ENCODE measurements at regions not wholly inside any gene's neighbourhood (a gene's known extent, or its start where the extent isn't known, plus 50 kb on each side); places are given as distances from the start of the nearest gene placed in this dataset.

DNA sequence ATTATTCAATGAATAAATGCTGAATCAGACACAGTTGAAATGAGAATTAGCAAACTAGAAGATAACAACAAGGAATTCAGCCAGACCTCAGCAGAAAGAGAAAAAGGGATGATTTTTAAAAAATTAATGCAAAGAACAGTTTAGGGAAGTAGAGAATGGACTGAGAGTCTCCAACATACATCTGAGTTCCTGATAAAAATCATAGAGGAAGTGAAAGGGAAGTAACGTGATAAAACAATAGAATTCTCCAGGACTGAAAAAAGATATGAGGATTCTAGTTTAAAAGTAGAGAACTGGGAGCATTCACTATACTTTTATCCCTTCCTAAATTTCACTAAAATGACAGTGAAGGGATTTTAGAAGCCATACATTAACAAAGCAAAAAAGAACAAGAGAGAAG lies 592.0 kb downstream of the SOX6 start:
- DNase-seq (ENCODE audit: low read depth in 2 of 3, low spot score in 1 of 3) = no peak

DNA sequence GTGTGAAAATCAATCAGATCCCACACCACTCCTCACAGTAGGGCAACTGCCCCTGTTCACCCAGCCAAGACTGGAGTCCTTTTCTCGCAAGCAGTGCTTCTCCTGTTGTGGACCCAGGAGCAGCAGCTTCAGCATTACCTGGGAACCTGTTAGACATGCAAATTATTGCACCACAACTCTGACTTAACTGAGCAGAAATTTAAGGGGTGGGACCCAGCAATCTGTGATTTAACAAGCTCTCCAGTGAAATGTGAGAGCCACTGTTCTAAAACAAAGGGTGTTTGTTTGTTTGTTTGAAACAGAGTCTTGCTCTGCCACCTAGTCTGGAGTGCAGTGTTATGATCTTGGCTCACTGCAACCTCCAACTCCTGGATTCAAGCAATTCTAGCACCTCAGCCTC lies 591.4 kb downstream of the SOX6 start:
- DNase-seq (ENCODE audit: low read depth in 2 of 3, low spot score in 1 of 3) = no peak

DNA sequence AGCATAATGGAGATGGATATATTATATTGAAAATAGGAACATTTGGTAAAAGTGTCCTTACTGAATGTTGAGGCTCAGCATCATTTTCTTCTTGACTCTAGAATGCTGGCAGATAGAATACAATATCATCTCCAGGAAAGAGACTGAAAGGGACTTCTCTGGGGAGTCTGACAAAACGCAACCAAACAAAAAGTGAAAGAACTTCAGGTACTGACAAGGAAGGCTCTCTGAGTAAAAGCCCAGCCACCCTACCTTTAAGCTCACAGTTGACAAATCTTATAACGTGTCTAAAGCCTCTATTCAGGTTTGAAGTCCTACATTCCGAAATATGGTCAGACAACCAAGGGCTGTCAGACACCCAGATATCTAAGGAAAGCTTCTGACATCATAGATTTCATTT lies 590.8 kb downstream of the SOX6 start:
- DNase-seq (ENCODE audit: low read depth in 2 of 3, low spot score in 1 of 3) = no peak

DNA sequence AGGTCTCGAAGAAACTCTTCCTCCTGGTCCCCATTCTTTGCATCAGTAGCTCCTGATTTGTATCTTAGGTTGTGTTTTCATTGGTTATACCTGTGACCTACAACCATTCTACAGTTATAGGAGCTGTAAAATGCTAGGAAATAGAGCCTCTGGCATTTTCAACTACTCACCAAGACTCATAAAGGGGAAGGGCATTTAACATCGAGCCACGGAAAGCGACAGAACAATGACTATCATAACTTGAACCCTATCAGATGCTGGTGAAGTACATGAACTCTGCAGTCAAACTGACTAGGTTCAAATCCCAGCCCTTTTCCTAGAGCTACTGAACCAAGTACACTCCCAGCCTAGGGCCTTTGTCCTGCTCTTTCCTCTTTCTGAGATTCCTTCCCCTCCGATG lies 588.0 kb downstream of the SOX6 start:
- DNase-seq (ENCODE audit: low read depth in 2 of 3, low spot score in 1 of 3) = no peak

DNA sequence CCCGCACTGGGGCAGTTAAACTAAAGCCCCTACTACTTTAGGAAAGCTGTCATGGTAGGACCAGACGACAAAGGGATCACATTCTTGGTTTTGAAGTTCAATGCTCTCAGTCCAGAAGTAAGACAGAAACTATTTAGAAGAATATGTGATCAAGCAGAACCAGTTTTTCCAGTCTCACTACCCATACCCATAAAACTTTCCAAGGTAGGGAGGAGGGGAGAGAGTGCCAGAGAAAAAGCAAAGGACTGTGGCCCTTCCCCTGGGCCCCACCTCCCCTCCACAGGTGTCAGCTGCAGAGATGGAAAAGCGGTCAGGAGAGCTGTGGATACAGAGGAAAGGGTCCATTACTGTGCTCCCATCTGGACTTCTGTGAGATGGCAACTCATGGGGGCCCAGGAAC lies 587.1 kb downstream of the SOX6 start:
- DNase-seq (ENCODE audit: low read depth in 2 of 3, low spot score in 1 of 3) = no peak

DNA sequence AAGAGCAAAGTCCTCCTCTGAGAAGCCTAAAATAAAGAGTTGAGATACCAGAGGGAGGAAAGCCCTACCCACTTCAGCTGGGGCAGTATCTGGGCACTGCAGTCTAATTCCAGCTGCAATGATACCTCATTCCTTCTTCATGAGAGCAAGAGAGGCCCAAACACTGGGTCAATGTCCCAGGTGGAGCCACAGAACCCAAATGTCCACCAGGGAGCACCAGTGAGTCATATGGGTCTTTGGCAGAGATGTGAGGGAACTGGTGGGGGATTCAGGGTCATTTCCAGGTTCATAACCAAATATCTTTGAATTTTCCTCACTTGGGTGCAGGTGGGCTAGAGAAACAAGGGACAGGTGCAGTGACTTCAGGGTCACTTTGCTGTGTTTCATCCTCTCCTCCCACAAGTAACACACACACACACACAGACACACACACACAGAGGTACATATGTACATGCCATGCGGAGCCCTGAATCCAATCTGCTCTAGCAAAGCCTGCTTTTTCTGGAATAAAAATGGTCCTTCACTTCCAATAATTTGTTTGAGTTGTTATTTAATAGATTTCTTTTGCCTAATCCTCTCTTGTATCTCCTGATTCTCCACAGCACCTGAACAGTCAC lies 585.4 kb downstream of the SOX6 start:
- peak; percentile 4 to 30 (median 14) for DNase-seq (ENCODE audit: low read depth in 2 of 3, low spot score in 1 of 3)

DNA sequence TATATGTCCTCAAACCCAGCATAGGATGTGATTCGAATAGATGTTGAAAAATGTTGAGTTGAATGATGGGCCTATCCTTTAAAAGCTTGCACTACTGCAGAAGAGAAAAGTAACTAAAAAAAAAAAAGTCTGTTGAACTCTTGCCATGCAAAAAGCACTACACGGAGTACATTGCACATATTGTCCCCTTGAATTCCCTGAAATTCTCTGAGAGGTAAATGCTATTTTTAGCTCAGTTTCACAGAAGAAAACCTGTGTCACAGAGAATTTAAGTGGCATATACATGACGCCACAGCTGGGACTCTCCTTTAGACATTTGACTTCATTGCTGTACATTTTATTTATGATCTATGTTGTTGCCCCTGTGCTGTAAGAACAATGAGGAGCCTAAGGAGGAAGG lies 583.8 kb downstream of the SOX6 start:
- no peak for DNase-seq (ENCODE audit: low read depth in 2 of 3, low spot score in 1 of 3)

DNA sequence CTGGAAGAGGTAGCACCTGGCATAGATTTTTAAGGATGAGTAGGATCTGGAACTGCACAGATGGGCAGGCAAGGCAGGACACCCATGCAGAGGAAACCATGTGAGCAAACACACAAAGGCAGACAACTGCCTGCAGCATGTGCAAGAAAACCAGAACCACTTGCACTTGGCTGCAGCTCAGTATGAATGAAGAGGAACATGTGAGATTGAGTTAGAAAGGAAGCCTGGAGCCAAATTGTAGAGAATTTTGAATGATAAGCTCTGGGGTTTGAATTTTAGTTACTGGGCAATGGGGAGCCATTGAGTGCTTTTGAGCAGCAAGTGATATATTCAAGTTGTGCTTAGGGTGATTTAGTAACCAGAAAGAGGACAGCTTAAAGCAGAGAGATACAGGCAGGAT lies 583.4 kb downstream of the SOX6 start:
- DNase-seq (ENCODE audit: low read depth in 2 of 3, low spot score in 1 of 3) = no peak

DNA sequence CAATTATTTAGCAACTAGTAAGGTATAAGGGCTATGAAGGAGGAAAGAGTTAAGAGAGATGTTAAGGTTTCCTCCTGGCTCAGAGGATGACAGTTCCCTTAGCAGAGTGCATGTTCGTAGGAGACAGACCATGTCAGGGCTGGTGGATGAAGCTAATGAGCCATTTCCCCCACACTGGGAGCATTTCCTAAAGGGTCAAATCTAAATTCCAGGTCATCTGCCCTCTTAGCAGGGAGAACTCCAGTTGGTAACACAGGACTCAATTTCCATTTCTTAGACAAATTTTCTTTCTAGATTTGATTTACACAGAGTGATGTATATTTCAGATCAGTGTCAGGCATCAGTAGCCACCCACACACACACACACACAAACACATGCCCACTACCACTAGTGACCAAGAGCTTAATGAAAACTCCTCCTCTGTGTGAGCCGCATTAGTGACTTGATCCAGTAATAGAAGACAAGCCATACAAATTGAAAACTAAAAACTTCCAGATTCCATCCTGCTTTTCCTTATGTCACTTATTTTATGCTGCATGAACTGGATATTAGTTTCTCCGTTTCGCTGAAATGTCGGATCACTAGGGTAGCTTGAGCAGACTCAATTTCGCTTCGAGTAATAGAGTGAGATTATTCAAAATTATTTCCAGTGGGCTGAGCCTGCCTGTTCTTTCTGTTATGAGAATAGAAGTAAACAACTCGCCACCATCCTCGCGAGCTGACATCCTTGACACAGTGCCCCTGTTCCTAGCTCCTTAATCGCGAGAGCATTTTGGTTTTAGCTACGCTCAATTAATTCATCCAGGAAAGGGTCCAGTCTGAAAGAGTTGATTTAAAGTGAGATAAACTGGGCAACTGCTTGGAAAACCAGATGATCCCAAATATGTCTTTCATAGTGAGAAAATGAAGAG lies 582.6 kb downstream of the SOX6 start:
- no peak for DNase-seq (ENCODE audit: low read depth in 2 of 3, low spot score in 1 of 3)

DNA sequence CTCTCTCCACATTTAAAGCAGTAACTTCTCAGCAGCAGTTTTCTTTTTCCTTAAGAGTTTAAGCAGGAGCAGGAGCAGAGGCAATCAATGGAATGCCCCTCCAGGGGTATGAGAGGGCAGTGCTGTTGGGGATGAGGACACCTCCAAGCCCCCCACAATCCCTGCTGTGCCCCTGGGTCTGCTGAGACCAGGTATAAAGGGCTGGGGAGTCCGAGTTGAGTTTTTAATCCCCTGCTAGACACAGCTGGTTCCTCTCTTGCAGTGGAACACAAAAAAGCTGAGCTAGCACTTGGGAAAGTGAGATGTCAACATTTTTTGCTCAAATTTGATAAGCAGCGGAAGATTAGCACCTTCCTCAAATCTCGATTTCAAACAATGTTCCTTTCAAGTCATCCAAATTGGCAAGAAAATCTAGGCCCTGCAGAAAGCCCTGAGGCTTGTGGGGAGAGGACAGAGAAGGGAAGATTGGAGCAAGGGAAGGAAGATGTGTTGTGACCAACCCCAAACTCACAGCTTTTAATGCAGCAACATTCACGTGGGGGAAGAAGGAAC lies 581.9 kb downstream of the SOX6 start:
- no peak for DNase-seq (ENCODE audit: low read depth in 2 of 3, low spot score in 1 of 3)

DNA sequence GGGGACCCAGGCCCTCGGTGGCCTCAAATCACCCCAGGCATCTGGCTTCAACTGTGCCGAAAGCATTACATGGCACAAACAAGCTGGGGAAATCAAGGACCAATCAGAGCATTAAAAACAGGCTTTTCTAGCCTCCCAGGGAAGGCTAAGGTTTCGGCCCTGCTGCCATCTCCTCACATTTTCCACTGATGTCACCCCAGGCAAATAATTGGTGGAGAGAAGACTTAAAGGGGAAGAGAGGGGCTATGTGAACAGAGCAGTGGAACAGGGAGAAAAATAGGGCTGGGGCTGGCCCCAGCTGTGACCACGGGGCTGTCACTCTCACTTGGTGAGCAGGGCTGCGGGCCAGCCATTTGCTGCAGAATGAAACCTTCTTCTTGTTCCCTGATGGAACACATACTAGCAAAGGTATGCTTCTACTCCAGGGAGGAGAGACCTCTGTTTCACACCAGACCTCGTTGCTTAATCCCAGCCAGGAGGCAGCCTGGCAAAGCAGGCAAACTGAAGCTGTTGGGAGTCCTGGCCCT lies 581.3 kb downstream of the SOX6 start:
- DNase-seq (ENCODE audit: low read depth in 2 of 3, low spot score in 1 of 3) = no peak

DNA sequence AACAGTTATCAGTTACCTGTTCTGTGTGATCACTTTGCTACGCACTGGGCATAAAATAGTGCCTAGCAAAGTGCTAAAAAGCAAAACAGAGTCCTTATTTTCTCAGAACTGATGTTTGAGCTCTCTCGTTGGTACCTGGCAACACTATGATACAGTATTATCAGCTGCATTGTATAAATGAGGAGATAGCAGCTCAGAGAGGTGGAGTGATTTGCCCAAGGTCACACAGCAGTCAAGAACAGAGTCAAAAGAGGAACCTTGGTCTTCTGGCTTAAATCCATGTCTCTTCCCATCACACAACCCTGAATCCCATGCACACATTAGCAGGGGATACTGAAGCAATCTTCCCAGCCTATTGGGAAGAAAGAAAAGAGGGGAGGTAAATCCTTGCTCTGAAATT lies 580.5 kb downstream of the SOX6 start:
- no peak for DNase-seq (ENCODE audit: low read depth in 2 of 3, low spot score in 1 of 3)

DNA sequence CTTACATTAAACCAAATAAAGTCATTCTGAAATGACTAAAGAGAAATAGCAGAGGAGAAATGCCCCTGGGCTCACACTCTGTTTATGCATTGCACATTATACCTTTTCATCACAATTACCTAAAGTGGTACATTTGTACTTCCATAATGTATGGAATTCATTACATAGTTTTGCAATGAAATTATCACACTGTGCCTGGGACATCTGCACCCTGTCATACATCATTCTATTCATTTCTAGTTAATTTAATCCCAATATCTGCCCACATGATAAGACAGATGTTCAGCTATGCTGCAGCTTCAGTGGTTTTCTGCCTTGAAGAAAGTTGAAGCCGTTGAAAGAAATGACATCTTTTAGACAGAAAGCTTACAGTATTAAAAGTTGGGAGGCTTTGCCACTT lies 580.0 kb downstream of the SOX6 start:
- no peak for DNase-seq (ENCODE audit: low read depth in 2 of 3, low spot score in 1 of 3)

DNA sequence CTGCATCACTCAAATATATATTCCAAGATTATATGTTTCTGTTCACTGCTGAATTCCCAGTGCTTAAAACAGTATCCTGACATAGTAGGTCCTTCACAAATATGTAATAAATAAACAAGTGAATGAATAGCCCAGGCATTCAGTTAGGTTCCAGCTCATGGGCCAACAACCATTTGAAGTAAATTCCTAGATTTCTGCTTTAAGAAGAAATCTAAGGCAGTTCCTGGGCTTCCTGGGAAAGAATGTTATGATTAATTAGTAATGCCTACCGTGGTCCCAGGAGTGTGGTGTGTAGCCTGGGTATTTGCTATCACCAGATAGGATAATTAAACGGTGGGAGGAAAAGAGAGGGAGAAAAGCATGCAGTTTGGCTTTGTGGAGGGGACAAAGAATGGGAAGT lies 576.8 kb downstream of the SOX6 start:
- no peak for DNase-seq (ENCODE audit: low read depth in 2 of 3, low spot score in 1 of 3)

DNA sequence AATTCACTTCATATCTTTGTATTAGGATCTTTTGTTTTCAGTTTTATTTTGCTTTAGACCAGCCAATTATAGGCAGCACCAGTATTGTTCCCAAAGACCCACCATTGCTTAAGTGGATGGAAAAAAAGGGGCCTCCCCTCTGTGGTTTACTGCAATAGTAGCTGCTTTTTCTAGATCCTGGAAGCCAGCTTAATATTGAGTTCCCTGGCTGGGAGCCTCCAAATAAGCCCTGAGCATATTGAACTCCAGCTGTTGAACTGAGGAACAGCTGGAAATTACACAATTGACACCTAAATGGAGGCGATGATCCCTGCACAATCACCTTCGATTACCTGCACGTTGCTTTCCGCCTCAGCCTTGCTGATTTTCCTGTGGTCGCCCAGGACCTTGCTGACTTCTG lies 576.0 kb downstream of the SOX6 start:
- no peak for DNase-seq (ENCODE audit: low read depth in 2 of 3, low spot score in 1 of 3)

DNA sequence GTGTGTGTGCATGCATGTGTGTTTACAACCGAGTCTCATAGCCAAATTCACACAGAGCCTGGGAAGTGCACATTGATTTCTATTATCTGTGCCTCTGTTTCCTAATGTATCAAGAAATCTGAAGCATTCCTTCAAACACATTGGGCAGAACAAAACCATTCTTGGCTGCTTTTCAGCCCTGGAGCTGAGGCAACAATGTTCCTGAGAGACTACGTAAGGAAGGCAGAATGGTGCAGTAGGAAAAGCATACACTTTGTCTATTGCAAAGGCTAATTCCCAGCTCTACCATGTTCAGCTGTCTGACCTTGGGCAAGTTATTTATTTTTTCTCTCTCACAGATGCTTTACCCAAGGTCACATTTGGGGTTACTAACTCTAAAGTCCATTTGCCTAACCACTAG lies 575.5 kb downstream of the SOX6 start:
- DNase-seq (ENCODE audit: low read depth in 2 of 3, low spot score in 1 of 3) = no peak

DNA sequence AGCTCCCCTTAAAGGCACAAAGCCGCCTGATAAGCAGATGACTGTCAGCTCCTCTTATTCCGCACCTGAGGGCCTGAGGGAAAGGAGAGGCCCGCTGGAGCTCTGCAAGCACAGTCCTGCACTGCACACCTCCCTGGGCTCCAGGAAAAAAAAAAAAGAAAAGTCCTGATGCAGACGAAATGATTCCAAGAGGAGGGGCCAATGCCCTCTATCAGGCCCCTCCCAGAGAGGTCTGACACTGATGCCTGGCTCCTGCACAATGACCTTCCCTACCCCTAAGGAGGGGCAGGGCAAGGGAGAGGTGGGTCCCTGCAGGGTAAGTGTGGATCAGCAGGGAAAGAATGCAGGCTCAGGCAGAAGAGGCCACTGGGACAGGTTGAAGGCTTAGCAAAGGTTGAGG lies 572.7 kb downstream of the SOX6 start:
- DNase-seq (ENCODE audit: low read depth in 2 of 3, low spot score in 1 of 3) = no peak

DNA sequence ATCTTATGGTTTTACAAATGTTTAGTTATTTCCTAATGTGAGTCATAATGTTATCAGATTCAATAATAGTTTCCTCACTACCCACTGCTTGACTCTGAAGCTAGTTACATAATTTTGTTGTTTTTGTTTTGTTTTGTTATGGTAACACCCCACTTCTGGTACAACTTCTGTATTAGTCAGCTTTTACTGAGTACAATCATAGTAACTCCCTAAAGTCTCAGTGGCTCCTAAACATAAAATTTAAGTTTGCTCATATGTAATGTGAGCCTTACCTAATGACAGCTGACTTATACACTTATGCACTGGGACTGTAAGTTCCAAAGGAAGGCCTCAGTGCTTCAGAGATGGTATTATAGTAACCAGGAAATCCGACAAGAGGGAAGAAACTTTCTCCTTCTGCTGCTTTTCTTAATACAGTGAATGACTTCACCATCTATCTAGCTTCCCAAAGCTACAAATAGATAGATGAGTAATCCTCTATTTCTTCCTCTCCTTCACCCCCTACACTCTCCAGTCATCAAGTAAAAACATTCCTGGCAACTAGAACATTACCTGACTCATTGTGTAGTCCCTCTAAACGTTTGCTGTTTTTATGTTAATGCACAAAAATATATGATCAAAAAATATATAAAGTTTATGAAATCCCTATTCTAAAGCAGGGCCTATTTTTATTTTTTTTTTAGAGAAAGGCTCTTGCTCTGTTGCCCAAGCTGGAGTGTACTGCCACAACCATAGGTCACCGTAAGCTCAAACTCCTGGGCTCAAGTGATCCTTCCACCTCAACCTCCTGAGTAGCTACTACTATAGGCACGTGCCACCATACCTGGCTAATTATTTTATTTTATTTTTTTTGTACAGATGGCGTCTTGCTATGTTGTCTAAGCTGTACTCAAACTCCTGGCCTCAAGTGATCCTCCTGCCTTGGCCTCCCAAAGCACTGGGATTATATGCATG lies 563.0 kb downstream of the SOX6 start:
- DNase-seq (ENCODE audit: low read depth in 2 of 3, low spot score in 1 of 3) = no peak

DNA sequence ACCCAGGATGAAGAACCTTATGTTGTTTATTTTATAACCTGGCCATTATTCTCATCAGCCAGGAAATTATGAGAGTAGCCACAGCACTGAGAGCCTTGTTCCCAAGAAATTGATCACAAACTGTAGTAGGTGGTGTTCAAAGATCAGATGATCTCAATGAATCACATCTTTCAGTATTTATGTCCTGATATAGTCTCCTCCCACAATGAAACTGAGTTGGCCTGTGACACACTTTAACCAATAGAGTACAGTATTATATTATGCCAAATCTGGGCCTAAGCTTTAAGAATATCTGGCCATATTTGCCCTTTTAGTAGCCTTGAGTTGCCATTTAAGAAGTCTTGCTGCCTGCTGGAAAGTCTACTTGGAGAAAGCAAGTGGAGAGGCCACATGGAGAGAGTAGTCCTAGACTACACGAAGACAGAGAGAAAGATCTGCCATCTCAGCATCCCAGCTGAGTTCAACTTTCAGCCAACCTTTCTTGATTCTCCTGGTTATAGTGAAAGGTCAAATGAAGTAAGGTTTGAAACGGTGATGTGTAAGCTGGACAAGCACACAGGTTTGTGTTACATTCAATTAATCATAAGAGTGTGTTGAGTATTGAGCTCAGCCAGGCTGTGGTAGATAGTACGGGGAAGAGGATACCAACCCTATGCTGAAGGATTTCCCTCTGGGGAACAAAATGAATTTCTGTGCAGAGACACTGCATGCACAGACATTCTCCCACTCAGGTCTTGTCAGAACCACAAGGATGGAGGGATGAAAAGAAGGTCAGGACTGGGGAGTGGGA lies 561.8 kb downstream of the SOX6 start:
- DNase-seq (ENCODE audit: low read depth in 2 of 3, low spot score in 1 of 3) = no peak

DNA sequence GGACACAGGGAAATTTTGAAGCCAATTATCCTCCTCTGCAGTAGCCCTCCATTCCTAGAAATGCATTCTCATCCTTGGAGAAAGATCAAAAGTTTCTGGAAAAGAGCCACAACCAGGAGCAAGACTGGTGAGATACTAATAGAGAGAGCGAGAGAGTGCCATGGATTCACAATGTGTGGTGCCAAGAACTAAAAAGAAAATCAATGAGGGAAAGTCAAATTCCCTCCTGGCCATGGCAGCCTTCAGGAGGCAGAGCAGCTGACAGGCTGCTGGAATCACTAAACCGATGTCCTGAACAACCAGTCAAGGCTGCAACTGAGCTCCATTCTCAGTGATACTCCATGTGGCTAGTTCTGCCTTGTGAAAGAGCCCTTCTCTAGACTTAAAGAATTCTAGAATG lies 561.0 kb downstream of the SOX6 start:
- DNase-seq (ENCODE audit: low read depth in 2 of 3, low spot score in 1 of 3) = no peak
